ENCODE measurements at regions not wholly inside any gene's neighbourhood (a gene's known extent, or its start where the extent isn't known, plus 50 kb on each side); places are given as distances from the start of the nearest gene placed in this dataset.
A peak's percentile ranks its signal among the peaks of the same experiment; 100 is the strongest.

DNA sequence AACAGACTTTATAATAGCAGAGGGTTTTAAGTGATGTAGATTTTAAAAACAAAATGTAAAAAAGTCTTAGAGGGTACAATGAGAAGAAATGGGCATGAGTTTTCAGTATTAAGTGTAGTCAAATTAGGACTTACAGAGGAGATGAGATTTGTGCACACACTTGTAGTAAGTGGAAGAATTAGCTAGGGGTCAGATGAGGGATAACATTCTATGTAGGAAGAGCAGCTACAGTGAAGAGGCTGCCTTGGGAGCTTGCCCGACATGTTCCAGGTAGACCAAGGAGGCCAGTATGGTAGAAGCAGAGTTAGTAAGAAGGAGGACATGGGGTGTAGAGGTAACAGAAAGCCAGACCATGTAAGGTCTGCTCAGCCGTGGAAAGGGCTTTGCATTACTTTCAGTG, 189.2 kb upstream of the DSEL start:
- intact Hi-C loops (cut with DNase I), result no loop called here
- no peak for ATAC-seq
- no peaks in the 10 kb centered on the region for H3K4me1 ChIP-seq
- DNase-seq, result no peak
- TF ChIP-seq, protein P1, sequence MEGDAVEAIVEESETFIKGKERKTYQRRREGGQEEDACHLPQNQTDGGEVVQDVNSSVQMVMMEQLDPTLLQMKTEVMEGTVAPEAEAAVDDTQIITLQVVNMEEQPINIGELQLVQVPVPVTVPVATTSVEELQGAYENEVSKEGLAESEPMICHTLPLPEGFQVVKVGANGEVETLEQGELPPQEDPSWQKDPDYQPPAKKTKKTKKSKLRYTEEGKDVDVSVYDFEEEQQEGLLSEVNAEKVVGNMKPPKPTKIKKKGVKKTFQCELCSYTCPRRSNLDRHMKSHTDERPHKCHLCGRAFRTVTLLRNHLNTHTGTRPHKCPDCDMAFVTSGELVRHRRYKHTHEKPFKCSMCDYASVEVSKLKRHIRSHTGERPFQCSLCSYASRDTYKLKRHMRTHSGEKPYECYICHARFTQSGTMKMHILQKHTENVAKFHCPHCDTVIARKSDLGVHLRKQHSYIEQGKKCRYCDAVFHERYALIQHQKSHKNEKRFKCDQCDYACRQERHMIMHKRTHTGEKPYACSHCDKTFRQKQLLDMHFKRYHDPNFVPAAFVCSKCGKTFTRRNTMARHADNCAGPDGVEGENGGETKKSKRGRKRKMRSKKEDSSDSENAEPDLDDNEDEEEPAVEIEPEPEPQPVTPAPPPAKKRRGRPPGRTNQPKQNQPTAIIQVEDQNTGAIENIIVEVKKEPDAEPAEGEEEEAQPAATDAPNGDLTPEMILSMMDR (IDR thresholded peaks at IDR 0.05), result no peak
- H3K27ac ChIP-seq, result no peak overlapping the region
- no peak overlapping the region for H3K4me3 ChIP-seq
- no peaks in the 10 kb centered on the region for H3K36me3 ChIP-seq
- no peaks in the 10 kb centered on the region for H3K9me3 ChIP-seq
- no peaks in the 10 kb centered on the region for H3K27me3 ChIP-seq

DNA sequence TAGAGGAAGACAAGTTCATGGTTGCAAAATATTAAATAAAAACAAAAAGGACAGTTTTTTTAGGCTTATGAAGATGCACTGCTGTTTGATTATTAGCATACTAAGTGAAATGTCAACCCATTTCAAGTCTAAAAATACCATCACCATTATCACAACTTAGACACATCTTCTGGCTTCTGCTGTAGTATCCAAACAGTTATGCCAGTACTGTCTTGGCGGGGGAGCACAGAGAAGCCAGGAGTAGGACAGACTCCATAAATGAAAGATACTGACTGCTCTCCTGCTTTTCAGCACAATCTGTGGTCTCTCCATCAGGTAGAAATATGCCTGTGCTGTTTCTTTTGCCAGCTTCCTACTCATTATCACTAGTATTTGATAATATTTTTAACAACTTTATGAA, 179.2 kb upstream of the DSEL start:
- Histone ChIP-seq H3K27me3 (no peaks in the 10 kb centered on the region), H3K27ac (no peak overlapping the region), H3K9me3 (no peaks in the 10 kb centered on the region), H3K4me1 (no peaks in the 10 kb centered on the region), H3K4me3 (no peak overlapping the region), H3K36me3 (no peaks in the 10 kb centered on the region)
- TF ChIP-seq, protein P1 (IDR thresholded peaks at IDR 0.05), result no peak
- no peak for DNase-seq
- intact Hi-C loops (cut with DNase I), result no loop called here
- no peak for ATAC-seq

DNA sequence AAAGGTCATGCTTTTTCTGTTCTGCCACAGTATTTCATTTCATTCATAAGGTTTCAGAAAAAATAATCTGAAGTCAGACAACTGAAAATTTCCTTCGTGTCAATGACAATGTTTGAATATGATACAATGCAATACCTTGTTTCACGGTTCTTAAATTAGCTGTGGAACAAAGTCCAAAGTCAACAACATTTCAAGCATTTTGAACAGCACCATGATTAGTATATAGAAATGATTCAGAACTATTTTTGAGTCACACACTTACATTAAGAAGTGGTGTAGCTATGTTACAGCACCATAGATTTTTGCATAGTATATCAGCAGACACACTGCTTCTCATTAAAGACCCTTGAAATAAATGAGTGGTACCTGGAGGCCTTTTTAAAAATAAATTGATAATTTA, 178.3 kb upstream of the DSEL start:
- Histone ChIP-seq H3K27ac (no peak overlapping the region), H3K27me3 (no peaks in the 10 kb centered on the region), H3K4me3 (no peak overlapping the region), H3K36me3 (no peaks in the 10 kb centered on the region), H3K4me1 (no peaks in the 10 kb centered on the region), H3K9me3 (no peaks in the 10 kb centered on the region)
- DNase-seq, result no peak
- intact Hi-C loops (cut with DNase I), result no loop called here
- ATAC-seq, result peak; percentile 35
- TF ChIP-seq, protein P1 (IDR thresholded peaks at IDR 0.05), result no peak

DNA sequence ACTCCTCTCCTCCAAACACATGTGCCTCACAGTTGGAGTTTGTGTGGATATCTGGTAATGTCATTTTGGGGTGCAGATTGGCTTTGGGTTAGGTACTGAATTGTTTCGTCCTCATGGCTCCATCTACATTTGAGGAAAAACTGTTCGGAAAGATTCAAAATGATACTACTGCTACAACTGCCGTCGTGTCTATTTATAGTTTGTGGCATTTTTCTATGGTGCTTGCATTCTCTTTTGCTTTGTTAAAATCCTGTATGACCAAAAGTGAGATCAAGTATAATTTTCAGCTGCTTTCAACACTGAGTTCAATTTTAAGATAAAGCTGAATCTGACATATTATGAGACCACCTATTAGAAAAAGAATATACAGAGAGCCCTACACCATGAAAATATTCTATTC, 176.3 kb upstream of the DSEL start:
- TF ChIP-seq, protein P1 (IDR thresholded peaks at IDR 0.05), result no peak
- ATAC-seq, result no peak
- Histone ChIP-seq H3K36me3 (no peaks in the 10 kb centered on the region), H3K4me3 (no peak overlapping the region), H3K4me1 (no peaks in the 10 kb centered on the region), H3K27me3 (no peaks in the 10 kb centered on the region), H3K9me3 (no peaks in the 10 kb centered on the region), H3K27ac (no peak overlapping the region)
- intact Hi-C loops (cut with DNase I), result no loop called here
- no peak for DNase-seq

DNA sequence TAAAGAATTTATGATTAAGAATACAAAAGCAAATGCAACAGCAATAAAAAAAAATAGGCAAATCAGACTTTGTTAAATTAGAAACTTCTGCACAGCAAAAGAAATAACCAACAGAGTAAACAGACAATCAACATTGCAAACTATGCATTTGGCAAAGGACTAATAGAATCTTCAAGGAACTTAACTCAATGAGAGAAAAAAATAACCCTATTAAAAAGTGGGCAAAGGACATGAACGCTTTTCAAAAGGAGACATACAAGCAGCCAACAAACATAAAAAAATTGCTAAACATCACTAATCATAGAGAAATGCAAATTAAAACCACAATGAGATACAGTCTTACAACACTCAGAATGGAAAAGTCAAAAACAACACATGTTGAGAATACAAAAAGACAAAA, 166.0 kb upstream of the DSEL start:
- TF ChIP-seq, protein P1 (IDR thresholded peaks at IDR 0.05), result no peak
- no peak overlapping the region for H3K4me3 ChIP-seq
- ATAC-seq (no peak), DNase-seq (no peak)
- intact Hi-C loops (cut with DNase I), result no loop called here
- H3K4me1 ChIP-seq, result no peaks in the 10 kb centered on the region
- no peaks in the 10 kb centered on the region for H3K9me3 ChIP-seq
- no peak overlapping the region for H3K27ac ChIP-seq
- no peaks in the 10 kb centered on the region for H3K36me3 ChIP-seq
- no peaks in the 10 kb centered on the region for H3K27me3 ChIP-seq

Data from left lung (tissue), 4 donors.